ENCODE measurements at regions not wholly inside any gene's neighbourhood (a gene's known extent, or its start where the extent isn't known, plus 50 kb on each side); places are given as distances from the start of the nearest gene placed in this dataset.

DNA sequence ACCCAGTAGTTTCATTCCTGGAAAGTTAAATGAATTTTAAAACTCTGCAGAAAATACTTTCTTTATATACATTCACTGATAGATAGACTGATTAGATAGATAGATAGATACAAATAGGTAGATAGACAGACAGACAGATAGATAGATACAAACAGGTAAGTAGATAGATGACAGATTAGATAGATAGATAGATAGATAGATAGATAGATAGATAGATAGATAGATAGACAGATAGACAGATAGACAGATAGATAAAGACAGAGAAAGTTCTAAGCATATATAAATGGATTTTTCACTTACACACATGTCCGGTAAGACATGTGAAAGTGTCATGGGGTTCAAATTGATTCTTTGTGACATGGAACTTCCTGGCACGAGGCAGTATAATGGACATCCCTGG is 349.7 kb downstream of the CDK5RAP2 start:
- TF ChIP-seq, protein P1, sequence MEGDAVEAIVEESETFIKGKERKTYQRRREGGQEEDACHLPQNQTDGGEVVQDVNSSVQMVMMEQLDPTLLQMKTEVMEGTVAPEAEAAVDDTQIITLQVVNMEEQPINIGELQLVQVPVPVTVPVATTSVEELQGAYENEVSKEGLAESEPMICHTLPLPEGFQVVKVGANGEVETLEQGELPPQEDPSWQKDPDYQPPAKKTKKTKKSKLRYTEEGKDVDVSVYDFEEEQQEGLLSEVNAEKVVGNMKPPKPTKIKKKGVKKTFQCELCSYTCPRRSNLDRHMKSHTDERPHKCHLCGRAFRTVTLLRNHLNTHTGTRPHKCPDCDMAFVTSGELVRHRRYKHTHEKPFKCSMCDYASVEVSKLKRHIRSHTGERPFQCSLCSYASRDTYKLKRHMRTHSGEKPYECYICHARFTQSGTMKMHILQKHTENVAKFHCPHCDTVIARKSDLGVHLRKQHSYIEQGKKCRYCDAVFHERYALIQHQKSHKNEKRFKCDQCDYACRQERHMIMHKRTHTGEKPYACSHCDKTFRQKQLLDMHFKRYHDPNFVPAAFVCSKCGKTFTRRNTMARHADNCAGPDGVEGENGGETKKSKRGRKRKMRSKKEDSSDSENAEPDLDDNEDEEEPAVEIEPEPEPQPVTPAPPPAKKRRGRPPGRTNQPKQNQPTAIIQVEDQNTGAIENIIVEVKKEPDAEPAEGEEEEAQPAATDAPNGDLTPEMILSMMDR (IDR thresholded peaks at IDR 0.05): no peak
- no peak for TF ChIP-seq POLR2A (IDR thresholded peaks at IDR 0.05)
